ENCODE measurements at regions not wholly inside any gene's neighbourhood (a gene's known extent, or its start where the extent isn't known, plus 50 kb on each side); places are given as distances from the start of the nearest gene placed in this dataset.
A peak's percentile ranks its signal among the peaks of the same experiment; 100 is the strongest.

DNA sequence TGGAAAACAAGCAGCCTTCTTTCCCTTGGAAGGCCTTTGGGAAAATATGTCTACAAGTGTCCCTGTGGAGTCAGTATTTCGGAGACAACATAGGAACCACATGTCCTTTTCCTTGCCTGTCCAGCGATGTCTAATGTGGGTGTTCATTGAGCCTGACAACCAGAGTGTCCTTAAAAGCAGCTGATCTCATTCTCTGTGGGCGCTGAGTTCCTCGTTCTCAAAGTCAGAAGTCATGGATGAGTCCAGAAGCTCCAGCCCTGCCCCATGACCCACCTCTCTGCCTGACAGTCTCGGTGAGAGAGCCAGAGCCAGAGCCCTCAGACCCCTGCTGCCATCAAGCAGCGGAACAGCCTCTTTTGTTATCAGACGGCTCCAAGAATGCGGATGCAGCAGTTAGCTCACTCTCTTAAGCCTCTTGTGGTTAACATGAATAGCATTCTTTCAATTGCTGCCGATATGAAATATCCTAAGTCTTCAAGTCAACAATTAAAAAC, 329.2 kb downstream of the TGFB2 start:
- H4K20me1 ChIP-seq (ENCODE audit: insufficient read depth, low read length), result no peaks in the 10 kb centered on the region
- H3K27me3 ChIP-seq (ENCODE audit: control insufficient read depth in 1 of 2, insufficient read depth in 2 of 2, low read length in 2 of 2), result no peaks in the 10 kb centered on the region
- no peak for FAIRE-seq
- BruUV-seq (replicated peaks), result no TSS peak
- H3K36me3 ChIP-seq (replicated peaks in 1 of 2; ENCODE audit: control insufficient read depth in 1 of 2, insufficient read depth in 2 of 2, low read length in 2 of 2), result no peaks in the 10 kb centered on the region
- ATAC-seq, result peak; percentile 65
- H3K4me1 ChIP-seq (ENCODE audit: insufficient read depth, low read length), result no peaks in the 10 kb centered on the region
- no peaks in the 10 kb centered on the region for H3K9me3 ChIP-seq (ENCODE audit: low read length)
- intact Hi-C loops (cut with micrococcal nuclease; ENCODE audit: unreplicated experiment) (no loop called here), in situ Hi-C loops (cut with HindIII; ENCODE audit: extremely low pct_ligation_motif_present, low pct_unique_long_range_greater_than_20kb) (no loop called here)
- no peak overlapping the region for H3K4me3 ChIP-seq (replicated peaks in 1 of 3; ENCODE audit: insufficient read depth in 1 of 3, low read depth in 2 of 3, low read length in 3 of 3)
- no peak overlapping the region for H3K4me2 ChIP-seq (ENCODE audit: low read depth, low read length)
- ChIA-PET CTCF (ENCODE audit: low intra/inter-chr PET ratio, low total read pairs) (no interaction called here), POLR2A (no interaction called here)
- no peak overlapping the region for H3K27ac ChIP-seq (ENCODE audit: extremely low read length, insufficient read depth, low read length)
- no peak overlapping the region for H2AFZ ChIP-seq (ENCODE audit: low read length)
- H3K9ac ChIP-seq (ENCODE audit: insufficient read depth, low read depth, low read length), result no peak overlapping the region
- WGBS (ENCODE audit: low lambda C conversion rate), result 9% methylated on average over 6 of the region's 9 CpGs
- TF ChIP-seq ZHX2 (IDR thresholded peaks at IDR 0.05; ENCODE audit: low read depth) (no peak), ZHX2 (CRISPR knock-in tag; IDR thresholded peaks at IDR 0.05; ENCODE audit: borderline replicate concordance) (no peak), RAD21 (CRISPR knock-in tag; IDR thresholded peaks at IDR 0.05) (no peak)
- peak; percentile 68 for DNase-seq (ENCODE audit: low spot score)
- H3K79me2 ChIP-seq (ENCODE audit: insufficient read depth, low read length), result no peaks in the 10 kb centered on the region

Data from HepG2 (cell line).